BJ (cell line): ENCODE measurements at regions not wholly inside any gene's neighbourhood (a gene's known extent, or its start where the extent isn't known, plus 50 kb on each side); places are given as distances from the start of the nearest gene placed in this dataset.

Experiments used
- CTCF ChIA-PET: fragments of 350-600 bp; formaldehyde crosslinking; extraction: SDS; loops from one replicate; lab custom pipeline; 2021; ENCODE audit warnings: antibody characterized with exemption, inconsistent platforms; lab: Yijun Ruan, JAX
- POLR2A ChIA-PET: fragments of 300-600 bp; sonication (Branson Sonifier 250); formaldehyde crosslinking; extraction: SDS; loops from one replicate; lab custom pipeline; 2021; ENCODE audit warnings: antibody characterized with exemption; lab: Charles Lee
- DNase-seq: peaks from one replicate; pipeline ENCODE4 v3.0.0-alpha.2; 2011; ENCODE audit warnings: low read depth
- H3K27me3 ChIP-seq: 2 replicates; pipeline ENCODE4 v1.6.0; 2011; ENCODE audit warnings: low read length; ENCODE audit not compliant: control insufficient read depth, insufficient read depth
- H3K36me3 ChIP-seq: 2 replicates; pipeline ENCODE4 v1.5.1; 2011; ENCODE audit warnings: low read length; ENCODE audit not compliant: control insufficient read depth, insufficient read depth
- H3K4me3 ChIP-seq: 2 replicates; pipeline ENCODE4 v1.5.1; 2011; ENCODE audit warnings: low read depth, mild to moderate bottlenecking, control low read depth, low read length
- TF ChIP-seq, protein P1 (sequence below): IDR thresholded peaks from 2 replicates; pipeline ENCODE4 v1.5.1; 2011; ENCODE audit warnings: low read depth, mild to moderate bottlenecking, control low read depth, inconsistent platforms, low read length, moderate library complexity; ENCODE audit not compliant: insufficient read depth

DNA sequence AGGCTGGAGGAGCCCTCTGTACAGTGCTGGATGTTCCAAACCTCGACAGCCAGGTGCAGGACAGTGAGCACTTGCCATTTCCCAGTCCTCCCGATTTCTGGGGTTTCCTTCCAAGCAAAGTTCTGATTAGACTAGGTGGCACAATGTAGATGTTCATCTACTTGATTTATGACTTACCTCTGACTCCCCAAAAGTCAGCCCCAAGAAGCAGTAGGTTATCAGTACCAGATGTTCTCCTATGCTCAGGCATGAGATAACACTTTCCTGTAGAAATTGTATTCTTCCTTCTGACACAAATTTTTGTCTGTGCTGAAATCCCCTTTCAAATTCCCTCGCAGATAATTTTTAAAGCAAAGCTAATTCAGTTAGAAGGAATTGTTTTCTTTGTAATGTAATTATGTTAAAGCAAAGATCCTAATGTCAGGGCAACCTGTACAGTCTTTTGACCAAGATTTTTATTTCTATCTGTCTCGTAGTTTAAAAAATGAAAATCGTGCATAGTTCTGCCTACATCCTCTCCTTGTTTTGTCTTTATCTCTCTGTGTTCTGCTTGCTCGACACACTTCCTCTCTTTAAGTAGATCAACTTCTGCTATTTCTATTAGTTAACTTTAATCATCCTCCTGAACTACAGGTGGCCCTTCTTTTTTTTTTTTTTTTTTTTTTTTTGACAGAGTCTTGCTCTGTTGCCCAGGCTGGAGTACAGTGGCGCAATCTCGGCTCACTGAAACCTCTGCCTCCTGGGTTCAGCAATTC, 102.4 kb upstream of the PJA2 start:
- H3K27me3 ChIP-seq = no peaks in the 10 kb centered on the region
- no peak overlapping the region for H3K4me3 ChIP-seq
- POLR2A ChIA-PET = no interaction called here
- TF ChIP-seq, protein P1, sequence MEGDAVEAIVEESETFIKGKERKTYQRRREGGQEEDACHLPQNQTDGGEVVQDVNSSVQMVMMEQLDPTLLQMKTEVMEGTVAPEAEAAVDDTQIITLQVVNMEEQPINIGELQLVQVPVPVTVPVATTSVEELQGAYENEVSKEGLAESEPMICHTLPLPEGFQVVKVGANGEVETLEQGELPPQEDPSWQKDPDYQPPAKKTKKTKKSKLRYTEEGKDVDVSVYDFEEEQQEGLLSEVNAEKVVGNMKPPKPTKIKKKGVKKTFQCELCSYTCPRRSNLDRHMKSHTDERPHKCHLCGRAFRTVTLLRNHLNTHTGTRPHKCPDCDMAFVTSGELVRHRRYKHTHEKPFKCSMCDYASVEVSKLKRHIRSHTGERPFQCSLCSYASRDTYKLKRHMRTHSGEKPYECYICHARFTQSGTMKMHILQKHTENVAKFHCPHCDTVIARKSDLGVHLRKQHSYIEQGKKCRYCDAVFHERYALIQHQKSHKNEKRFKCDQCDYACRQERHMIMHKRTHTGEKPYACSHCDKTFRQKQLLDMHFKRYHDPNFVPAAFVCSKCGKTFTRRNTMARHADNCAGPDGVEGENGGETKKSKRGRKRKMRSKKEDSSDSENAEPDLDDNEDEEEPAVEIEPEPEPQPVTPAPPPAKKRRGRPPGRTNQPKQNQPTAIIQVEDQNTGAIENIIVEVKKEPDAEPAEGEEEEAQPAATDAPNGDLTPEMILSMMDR = no peak
- H3K36me3 ChIP-seq = no peaks in the 10 kb centered on the region
- DNase-seq = no peak
- CTCF ChIA-PET = no interaction called here

DNA sequence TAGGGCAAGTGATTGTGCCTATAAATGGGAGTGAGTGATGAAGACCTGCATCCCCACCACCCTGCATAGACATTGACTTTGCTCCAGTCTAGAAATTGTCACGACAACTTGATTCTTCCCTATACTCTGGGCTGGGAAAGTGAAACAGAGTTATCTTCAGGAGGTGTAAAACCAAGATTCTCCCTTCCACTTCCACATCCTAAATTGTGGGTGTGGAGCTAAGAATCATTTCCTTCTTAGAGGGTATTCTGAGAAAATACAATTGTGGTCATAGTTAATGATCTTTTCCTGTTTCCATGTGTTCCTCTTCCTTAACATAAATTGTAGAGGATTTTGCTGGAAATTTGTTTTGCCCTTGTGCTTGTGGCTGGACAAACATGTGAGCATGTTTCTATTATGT, 96.8 kb upstream of the PJA2 start:
- Histone ChIP-seq H3K36me3 (no peaks in the 10 kb centered on the region), H3K27me3 (no peaks in the 10 kb centered on the region), H3K4me3 (no peak overlapping the region)
- ChIA-PET POLR2A (no interaction called here), CTCF (no interaction called here)
- DNase-seq = no peak
- TF ChIP-seq, protein P1 = no peak

DNA sequence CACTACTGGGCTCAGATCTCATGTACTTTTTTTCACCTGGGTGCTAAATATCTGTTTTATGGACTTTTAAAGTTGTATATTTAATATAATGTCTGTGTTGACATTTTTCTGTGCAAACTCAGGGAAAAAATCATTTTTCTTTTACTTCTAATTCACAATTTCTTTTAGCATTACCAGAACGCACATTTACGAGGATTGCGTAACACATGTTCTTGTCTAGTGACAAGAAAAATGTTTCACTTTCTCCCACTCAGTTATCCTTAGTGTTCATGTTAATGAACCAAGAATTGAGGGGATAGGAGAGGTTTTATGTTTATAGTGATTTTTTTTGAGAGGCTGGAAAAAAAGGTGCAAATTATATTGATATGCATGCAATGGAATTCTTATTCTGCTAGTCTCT, 86.3 kb upstream of the PJA2 start:
- CTCF ChIA-PET = no interaction called here
- TF ChIP-seq, protein P1 = no peak
- POLR2A ChIA-PET = no interaction called here
- no peaks in the 10 kb centered on the region; the same call in 1 of the 2 replicates for H3K27me3 ChIP-seq
- no peak overlapping the region for H3K4me3 ChIP-seq
- H3K36me3 ChIP-seq = no peaks in the 10 kb centered on the region
- no peak for DNase-seq

DNA sequence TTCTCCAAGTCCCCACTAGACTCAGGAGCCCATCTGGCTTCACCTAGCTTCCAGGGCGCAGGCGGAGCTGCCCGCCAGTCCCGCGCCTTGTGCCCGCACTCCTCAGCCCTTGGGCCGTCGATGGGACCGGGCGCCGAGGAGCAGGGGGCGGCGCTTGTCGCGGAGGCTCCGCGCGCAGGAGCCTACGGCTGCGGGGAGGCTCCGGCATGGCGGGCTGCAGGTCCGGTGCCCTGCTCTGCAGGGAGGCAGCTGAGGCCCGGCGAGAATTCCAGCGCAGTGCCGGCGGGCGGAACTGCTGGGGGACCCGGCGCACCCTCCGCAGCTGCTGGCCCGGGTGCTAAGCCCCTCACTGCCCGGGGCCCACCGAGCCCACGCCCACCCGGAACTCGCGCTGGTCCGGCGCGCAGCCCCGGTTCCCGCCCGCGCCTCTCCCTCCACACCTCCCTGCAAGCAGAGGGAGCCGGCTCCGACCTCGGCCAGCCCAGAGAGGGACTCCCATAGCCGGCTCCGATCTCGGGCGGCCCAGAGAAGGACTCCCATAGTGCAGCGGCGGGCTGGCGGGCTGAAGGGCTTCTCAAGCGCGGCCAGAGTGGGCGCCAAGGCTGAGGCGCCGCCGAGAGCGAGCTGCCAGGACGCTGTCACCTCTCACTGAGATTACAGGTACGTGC, 78.1 kb upstream of the PJA2 start:
- no peak for DNase-seq
- H3K27me3 ChIP-seq = no peaks in the 10 kb centered on the region
- ChIA-PET POLR2A (no interaction called here), CTCF (no interaction called here)
- H3K4me3 ChIP-seq = no peak overlapping the region
- TF ChIP-seq, protein P1 = no peak
- H3K36me3 ChIP-seq = no peaks in the 10 kb centered on the region

DNA sequence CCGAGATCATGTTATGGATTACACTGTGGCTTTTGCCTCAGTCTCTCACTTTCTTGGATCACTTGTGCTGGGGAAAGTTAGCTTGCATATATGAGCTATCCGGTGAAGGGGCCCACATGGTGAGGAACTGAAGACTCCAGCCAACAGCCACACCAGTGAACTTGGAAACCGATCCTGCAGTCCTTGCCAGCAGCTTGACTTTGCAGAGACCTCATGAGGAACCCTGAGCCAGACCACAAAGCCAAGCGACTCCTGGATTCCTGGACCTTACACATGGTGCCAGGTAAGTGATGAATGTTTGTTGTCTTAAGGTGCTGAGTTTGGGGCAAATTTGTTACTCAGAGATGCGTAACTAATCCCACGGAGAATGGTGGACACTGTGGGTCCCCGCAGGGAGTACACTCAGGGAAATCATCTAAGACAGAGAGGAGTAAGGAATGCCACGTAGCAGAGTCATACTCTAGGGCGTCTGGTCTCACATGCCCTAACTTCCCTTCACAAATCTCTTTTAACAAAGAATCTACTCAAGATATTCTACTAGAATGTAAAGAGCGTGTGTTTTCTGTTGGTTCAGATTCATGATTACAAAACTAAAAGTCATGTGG, 76.5 kb upstream of the PJA2 start:
- POLR2A ChIA-PET = no interaction called here
- TF ChIP-seq, protein P1 = no peak
- H3K27me3 ChIP-seq = no peaks in the 10 kb centered on the region
- DNase-seq = no peak
- H3K36me3 ChIP-seq = no peaks in the 10 kb centered on the region
- CTCF ChIA-PET = interaction anchor here (0.6 to 0.9 kb wide), 2 partner anchors 11 to 96 kb away, joined by 3 read pairs; no protein-coding TSS in a partner anchor
- no peak overlapping the region for H3K4me3 ChIP-seq
